SK-N-MC (cell line): ENCODE measurements at regions not wholly inside any gene's neighbourhood (a gene's known extent, or its start where the extent isn't known, plus 50 kb on each side); places are given as distances from the start of the nearest gene placed in this dataset.

Experiments used
- EZH2 ChIP-seq: fragments of 200-600 bp; sonication (generic); IDR thresholded peaks from one replicate; pipeline ENCODE4 v1.6.1; 2017; ENCODE audit warnings: antibody characterized with exemption
- FOXP2 ChIP-seq: optimal IDR thresholded peaks from 2 replicates; pipeline ENCODE3; 2011; ENCODE audit warnings: mild to moderate bottlenecking, moderate library complexity; ENCODE audit not compliant: insufficient read depth; ENCODE audit errors: extremely low read length, control extremely low read depth

- TF ChIP-seq EZH2 (no peak), FOXP2 (no peak)
Observed at GRCh38 chr1:94684690-94685250, 135.4 kb upstream of the SLC44A3 start.
